ENCODE measurements at regions not wholly inside any gene's neighbourhood (a gene's known extent, or its start where the extent isn't known, plus 50 kb on each side); places are given as distances from the start of the nearest gene placed in this dataset.
"Not testable (repeated sequence)": the region's sequence is repeated elsewhere in the genome, so short reads cannot be mapped to it uniquely, and the experiment has no call there.

GRCh38 chr2:138078153-138078552 is 113.9 kb downstream of the HNMT start:
- TF ChIP-seq, protein P1, sequence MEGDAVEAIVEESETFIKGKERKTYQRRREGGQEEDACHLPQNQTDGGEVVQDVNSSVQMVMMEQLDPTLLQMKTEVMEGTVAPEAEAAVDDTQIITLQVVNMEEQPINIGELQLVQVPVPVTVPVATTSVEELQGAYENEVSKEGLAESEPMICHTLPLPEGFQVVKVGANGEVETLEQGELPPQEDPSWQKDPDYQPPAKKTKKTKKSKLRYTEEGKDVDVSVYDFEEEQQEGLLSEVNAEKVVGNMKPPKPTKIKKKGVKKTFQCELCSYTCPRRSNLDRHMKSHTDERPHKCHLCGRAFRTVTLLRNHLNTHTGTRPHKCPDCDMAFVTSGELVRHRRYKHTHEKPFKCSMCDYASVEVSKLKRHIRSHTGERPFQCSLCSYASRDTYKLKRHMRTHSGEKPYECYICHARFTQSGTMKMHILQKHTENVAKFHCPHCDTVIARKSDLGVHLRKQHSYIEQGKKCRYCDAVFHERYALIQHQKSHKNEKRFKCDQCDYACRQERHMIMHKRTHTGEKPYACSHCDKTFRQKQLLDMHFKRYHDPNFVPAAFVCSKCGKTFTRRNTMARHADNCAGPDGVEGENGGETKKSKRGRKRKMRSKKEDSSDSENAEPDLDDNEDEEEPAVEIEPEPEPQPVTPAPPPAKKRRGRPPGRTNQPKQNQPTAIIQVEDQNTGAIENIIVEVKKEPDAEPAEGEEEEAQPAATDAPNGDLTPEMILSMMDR (IDR thresholded peaks at IDR 0.05), result no peak
- Mint-ChIP-seq H3K27me3 (no peaks in the 10 kb centered on the region), H3K4me3 (no peak overlapping the region), H3K4me1 (ENCODE audit: low read depth) (no peaks in the 10 kb centered on the region), H3K9me3 (no peaks in the 10 kb centered on the region), H3K36me3 (ENCODE audit: low read depth) (no peaks in the 10 kb centered on the region), H3K27ac (no peak overlapping the region)
- CTCF ChIA-PET, result no interaction called here
- intact Hi-C loops (cut with micrococcal nuclease), result no loop called here
- DNase-seq, result no peak
- no peak for ATAC-seq
- POLR2A ChIA-PET, result no interaction called here

- no peaks in the 10 kb centered on the region for H3K36me3 Mint-ChIP-seq (ENCODE audit: low read depth)
Measured at GRCh38 chr2:138079976-138080375, 115.7 kb downstream of the HNMT start.

DNA sequence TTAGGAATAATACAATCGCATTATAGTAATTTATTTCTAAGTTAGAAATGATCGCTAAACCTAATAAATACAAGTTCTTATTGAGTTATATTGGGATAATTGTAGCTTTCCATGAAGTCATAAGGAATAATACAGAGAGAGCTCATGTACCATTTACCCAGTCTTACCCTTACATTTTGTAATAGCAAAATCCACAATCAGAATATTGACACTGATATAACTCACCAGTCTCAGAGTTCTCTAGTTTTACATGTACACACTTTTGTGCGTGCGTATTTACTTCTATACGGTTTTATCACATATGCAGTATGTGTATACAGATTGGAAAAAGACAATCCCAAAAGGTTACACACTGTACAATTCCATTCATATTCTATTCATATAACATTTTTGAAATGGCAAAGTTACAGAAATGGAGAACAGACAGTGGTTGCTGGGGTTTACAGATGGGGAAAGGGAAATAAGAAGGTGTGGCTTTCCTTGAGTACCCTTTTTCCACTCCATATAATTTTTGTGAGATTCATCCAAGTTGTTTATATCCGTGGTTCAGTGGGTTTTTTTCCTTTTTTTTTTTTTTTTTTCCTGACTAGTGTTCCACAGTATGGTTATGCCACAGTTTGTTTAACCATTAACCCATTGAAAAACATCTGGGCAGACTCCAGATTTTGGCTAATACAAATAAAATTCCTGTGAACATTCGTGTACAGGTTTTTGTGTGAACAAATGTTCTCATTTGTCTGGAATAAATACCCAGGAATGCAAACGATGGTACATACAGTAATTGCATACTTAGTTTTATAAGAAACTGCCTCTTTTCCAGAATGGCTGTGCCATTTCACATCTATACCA is 117.2 kb downstream of the HNMT start:
- H3K27ac Mint-ChIP-seq, result no peak overlapping the region
- ATAC-seq (no peak), DNase-seq (no peak)
- H3K4me3 Mint-ChIP-seq, result no peak overlapping the region
- intact Hi-C loops (cut with micrococcal nuclease), result no loop called here
- H3K9me3 Mint-ChIP-seq, result no peaks in the 10 kb centered on the region
- H3K27me3 Mint-ChIP-seq, result no peaks in the 10 kb centered on the region
- H3K36me3 Mint-ChIP-seq (ENCODE audit: low read depth), result no peaks in the 10 kb centered on the region
- CTCF ChIA-PET, result no interaction called here
- no peaks in the 10 kb centered on the region for H3K4me1 Mint-ChIP-seq (ENCODE audit: low read depth)
- TF ChIP-seq, protein P1 (IDR thresholded peaks at IDR 0.05), result no peak
- POLR2A ChIA-PET, result no interaction called here

More at GRCh38 chr2:138079976-138080375, 115.7 kb downstream of the HNMT start:
- ChIA-PET CTCF (no interaction called here), POLR2A (no interaction called here)
- no peak for DNase-seq
- TF ChIP-seq, protein P1 (IDR thresholded peaks at IDR 0.05), result no peak
- intact Hi-C loops (cut with micrococcal nuclease), result no loop called here
- Mint-ChIP-seq H3K27me3 (no peaks in the 10 kb centered on the region), H3K4me3 (no peak overlapping the region), H3K4me1 (ENCODE audit: low read depth) (no peaks in the 10 kb centered on the region), H3K9me3 (no peaks in the 10 kb centered on the region), H3K27ac (no peak overlapping the region)
- ATAC-seq, result no peak

- CTCF ChIA-PET, result no interaction called here
- no peaks in the 10 kb centered on the region for H3K36me3 Mint-ChIP-seq (ENCODE audit: low read depth)
Measured at GRCh38 chr2:138084206-138084605, 119.9 kb downstream of the HNMT start.

DNA sequence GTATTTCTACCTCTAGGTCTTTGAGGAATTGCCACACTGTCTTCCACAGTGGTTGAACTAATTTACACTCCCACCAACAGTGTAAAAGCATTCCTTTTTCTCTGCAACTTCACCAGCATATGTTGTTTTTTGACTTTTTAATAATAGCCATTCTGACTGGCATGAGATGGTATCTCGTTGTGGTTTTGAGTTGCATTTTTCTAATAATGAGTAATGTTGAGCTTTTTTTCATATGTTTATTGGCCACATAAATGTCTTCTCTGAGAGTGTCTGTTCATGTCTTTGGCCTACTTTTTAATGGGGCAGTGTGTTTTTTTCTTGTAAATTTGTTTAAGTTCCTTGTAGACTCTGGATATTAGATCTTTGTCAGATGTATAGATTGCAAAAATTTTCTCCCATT is 121.2 kb downstream of the HNMT start:
- intact Hi-C loops (cut with micrococcal nuclease); H3K9me3 Mint-ChIP-seq; DNase-seq; H3K27me3 Mint-ChIP-seq; H3K27ac Mint-ChIP-seq; H3K4me1 Mint-ChIP-seq (ENCODE audit: low read depth); H3K4me3 Mint-ChIP-seq; H3K36me3 Mint-ChIP-seq (ENCODE audit: low read depth); ATAC-seq; CTCF ChIA-PET: not testable (repeated sequence)
- POLR2A ChIA-PET, result interaction anchor here (0.7 kb wide), 1 partner anchor 500 kb away, joined by 3 read pairs; no protein-coding TSS in a partner anchor

More at GRCh38 chr2:138084206-138084605, 119.9 kb downstream of the HNMT start:
- ATAC-seq (no peak), DNase-seq (no peak)
- Mint-ChIP-seq H3K4me3 (no peak overlapping the region), H3K27me3 (no peaks in the 10 kb centered on the region), H3K27ac (no peak overlapping the region), H3K4me1 (ENCODE audit: low read depth) (no peaks in the 10 kb centered on the region), H3K9me3 (no peaks in the 10 kb centered on the region)
- intact Hi-C loops (cut with micrococcal nuclease), result no loop called here
- TF ChIP-seq, protein P1 (IDR thresholded peaks at IDR 0.05), result no peak
- POLR2A ChIA-PET, result no interaction called here
